ENCODE measurements at regions not wholly inside any gene's neighbourhood (a gene's known extent, or its start where the extent isn't known, plus 50 kb on each side); places are given as distances from the start of the nearest gene placed in this dataset.

DNA sequence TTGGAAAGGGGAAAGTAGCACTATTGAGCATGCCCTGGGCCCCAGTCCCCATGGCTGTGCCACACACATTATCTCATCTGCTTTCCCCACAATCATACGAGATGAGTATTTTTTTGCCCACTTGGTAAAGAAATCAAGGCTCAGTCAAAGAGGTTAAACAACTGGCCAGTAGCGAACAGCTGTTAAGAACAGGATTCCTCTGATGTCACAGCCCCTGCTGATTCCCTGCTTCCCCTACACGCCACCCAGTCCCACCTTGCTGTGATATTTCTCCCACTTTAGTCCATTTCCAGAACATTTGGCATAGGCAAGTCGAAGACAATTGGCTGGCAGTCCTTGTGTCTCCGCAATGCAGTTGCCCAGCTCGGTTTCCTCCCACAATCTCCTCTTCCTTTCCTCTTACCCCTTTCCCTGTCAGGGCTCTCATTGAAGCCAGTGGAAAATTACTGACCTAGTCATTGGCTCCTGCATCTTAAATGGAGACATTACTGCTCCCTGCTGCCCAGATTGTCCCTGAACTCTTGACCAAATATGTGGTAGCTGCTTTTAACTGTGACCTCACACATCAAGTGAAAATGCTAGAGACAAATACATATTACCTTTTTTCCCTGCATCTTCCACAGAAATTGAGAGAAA is 56.5 kb upstream of the EEPD1 start:
- DNase-seq (ENCODE audit: low spot score) = no peak

DNA sequence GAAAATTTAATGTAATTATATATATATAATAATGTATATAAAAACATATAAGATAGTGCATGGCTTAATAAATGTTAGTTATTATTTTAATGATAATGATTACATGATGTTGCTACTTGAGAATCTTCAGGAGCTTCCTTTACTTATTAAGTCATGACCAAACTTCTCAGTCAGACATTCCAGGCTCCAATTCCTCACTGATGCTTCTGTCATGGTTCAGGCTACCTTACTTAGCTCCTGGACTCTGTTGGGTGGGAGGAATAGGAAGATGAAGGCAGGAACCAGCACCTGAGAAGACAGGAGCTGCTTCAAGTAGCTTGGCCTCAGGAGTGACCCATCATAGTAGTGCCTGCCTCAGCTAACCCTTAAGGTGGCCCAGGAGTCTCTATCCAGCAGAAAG is 55.0 kb upstream of the EEPD1 start:
- DNase-seq (ENCODE audit: low spot score) = no peak

DNA sequence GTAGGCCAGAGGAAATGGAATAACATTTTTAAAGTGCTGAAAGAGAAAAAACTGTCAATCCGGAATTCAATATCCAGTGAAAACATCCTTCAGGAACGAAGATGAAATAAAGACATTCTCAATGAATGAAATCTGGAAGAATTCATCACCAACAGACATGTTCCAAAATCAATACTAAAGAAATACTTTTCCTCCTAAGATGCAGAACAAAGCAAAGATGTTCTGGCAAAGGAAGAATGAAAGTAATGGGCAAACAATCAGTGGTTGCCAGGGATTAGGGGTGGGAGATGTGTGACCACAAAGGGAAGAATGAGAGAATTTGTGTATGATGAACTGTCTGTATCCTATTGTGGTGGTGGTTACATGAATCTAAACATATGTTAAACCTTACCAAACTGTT is 52.8 kb upstream of the EEPD1 start:
- no peak for DNase-seq (ENCODE audit: low spot score)

DNA sequence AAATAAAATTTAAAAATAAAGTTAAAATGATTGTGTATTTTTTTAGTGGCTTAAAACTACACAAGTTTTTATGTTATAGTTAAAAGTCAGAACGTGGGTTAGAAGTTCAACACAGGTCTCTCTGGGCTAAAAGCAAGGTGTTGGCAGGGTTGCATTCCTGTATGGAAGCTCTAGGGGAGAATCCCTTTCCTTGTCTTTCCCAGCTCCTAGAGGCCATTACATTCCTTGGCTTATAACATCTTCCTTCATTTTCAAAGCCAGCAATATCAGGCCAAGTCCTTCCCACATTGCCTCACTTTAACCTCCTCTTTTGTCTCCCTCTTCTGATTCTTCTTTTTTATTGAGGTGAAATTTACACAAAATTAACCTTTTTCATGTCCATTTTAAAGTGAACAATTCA is 52.4 kb upstream of the EEPD1 start:
- no peak for DNase-seq (ENCODE audit: low spot score)

Measured in germinal center (tissue), 1 donor.